ENCODE measurements at regions not wholly inside any gene's neighbourhood (a gene's known extent, or its start where the extent isn't known, plus 50 kb on each side); places are given as distances from the start of the nearest gene placed in this dataset.
"Not testable (repeated sequence)": the region's sequence is repeated elsewhere in the genome, so short reads cannot be mapped to it uniquely, and the experiment has no call there.

DNA sequence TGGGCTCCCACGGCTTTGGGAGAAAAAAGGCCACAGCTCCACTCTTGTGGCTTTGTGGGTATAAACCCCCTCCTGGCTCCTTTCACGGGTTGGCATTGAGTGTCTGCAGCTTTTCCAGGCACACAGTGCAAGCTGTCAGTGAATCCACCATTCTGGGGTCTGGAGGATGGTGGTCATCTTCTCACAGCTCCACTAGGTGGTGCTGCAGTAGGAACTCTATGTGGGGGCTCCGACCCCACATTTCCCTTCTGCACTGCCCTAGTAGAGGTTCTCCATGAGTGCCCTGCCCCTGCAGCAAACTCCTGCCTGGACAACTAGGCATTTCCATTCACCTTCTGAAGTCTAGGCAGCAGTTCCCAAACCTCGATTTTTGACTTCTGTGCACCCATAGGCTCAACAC is 104.5 kb downstream of the ART5 start:
- H4K91ac ChIP-seq (ENCODE audit: low read depth, low read length); H3K18ac ChIP-seq (ENCODE audit: low read length); H3K79me1 ChIP-seq (ENCODE audit: low read length); H2BK5ac ChIP-seq (ENCODE audit: low read depth, low read length, poor library complexity); H3K4me3 ChIP-seq (ENCODE audit: low read depth, low read length); H3K79me2 ChIP-seq (ENCODE audit: control insufficient read depth, insufficient read depth, low read length, poor library complexity); H2BK120ac ChIP-seq (ENCODE audit: insufficient read depth, low read length, poor library complexity); H4K8ac ChIP-seq (ENCODE audit: low read depth, low read length); H3K36me3 ChIP-seq (ENCODE audit: control insufficient read depth in 1 of 2, insufficient read depth in 2 of 2, low read length in 2 of 2); H3K9ac ChIP-seq (ENCODE audit: low read length); H3K4me1 ChIP-seq (ENCODE audit: control insufficient read depth in 1 of 2, insufficient read depth in 2 of 2, low read length in 2 of 2); H3K9me3 ChIP-seq (ENCODE audit: insufficient read depth, low read depth, low read length); H3K27me3 ChIP-seq (ENCODE audit: insufficient read depth, low read length); H3K14ac ChIP-seq (ENCODE audit: low read length); H4K12ac ChIP-seq (ENCODE audit: low read depth, low read length); H3K4ac ChIP-seq (ENCODE audit: low read depth, low read length); H3K4me2 ChIP-seq (ENCODE audit: low read length); H2BK12ac ChIP-seq (ENCODE audit: low read length); H2AK5ac ChIP-seq (ENCODE audit: low read length); H3K27ac ChIP-seq (ENCODE audit: low read depth, low read length); DNase-seq; H2AFZ ChIP-seq (ENCODE audit: insufficient read depth, low read length, poor library complexity); H3K23ac ChIP-seq (ENCODE audit: low read length): not testable (repeated sequence)
- WGBS (ENCODE audit: extremely low coverage, insufficient coverage, insufficient read length), result no CpG with 5 or more reads among the region's 4 CpGs

DNA sequence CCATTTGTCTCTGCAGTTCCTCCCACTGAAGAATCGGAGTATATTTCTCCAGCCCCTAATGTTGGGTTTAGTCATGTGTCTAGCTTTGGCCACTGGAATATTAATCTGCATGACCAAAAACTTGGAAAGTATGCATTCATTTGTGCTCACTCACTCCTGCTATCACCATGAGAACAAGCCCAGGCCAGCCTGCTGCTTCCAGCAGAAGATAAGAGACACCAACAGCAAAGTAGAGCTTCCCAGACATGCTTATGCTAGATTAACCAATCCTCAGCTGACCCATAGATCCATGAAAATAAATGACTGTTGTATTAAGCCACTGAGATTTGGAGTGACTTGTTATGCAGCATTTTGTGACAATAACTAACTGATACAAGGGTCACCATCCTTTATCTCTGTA is 108.8 kb downstream of the ART5 start:
- H3K4me2 ChIP-seq (ENCODE audit: low read length); H3K4ac ChIP-seq (ENCODE audit: low read depth, low read length); H2BK12ac ChIP-seq (ENCODE audit: low read length); H3K18ac ChIP-seq (ENCODE audit: low read length); H2BK120ac ChIP-seq (ENCODE audit: insufficient read depth, low read length, poor library complexity); H3K9ac ChIP-seq (ENCODE audit: low read length); DNase-seq; H2AK5ac ChIP-seq (ENCODE audit: low read length); H3K79me2 ChIP-seq (ENCODE audit: control insufficient read depth, insufficient read depth, low read length, poor library complexity); H3K79me1 ChIP-seq (ENCODE audit: low read length); H2BK5ac ChIP-seq (ENCODE audit: low read depth, low read length, poor library complexity); H3K36me3 ChIP-seq (ENCODE audit: control insufficient read depth in 1 of 2, insufficient read depth in 2 of 2, low read length in 2 of 2); H4K8ac ChIP-seq (ENCODE audit: low read depth, low read length); H3K27ac ChIP-seq (ENCODE audit: low read depth, low read length); H3K23ac ChIP-seq (ENCODE audit: low read length); H3K4me1 ChIP-seq (ENCODE audit: control insufficient read depth in 1 of 2, insufficient read depth in 2 of 2, low read length in 2 of 2); H2AFZ ChIP-seq (ENCODE audit: insufficient read depth, low read length, poor library complexity); H3K4me3 ChIP-seq (ENCODE audit: low read depth, low read length); H4K91ac ChIP-seq (ENCODE audit: low read depth, low read length); H4K12ac ChIP-seq (ENCODE audit: low read depth, low read length); H3K27me3 ChIP-seq (ENCODE audit: insufficient read depth, low read length); H3K14ac ChIP-seq (ENCODE audit: low read length); H3K9me3 ChIP-seq (ENCODE audit: insufficient read depth, low read depth, low read length): not testable (repeated sequence)
- no CpG with 5 or more reads among the region's 1 CpG for WGBS (ENCODE audit: extremely low coverage, insufficient coverage, insufficient read length)

DNA sequence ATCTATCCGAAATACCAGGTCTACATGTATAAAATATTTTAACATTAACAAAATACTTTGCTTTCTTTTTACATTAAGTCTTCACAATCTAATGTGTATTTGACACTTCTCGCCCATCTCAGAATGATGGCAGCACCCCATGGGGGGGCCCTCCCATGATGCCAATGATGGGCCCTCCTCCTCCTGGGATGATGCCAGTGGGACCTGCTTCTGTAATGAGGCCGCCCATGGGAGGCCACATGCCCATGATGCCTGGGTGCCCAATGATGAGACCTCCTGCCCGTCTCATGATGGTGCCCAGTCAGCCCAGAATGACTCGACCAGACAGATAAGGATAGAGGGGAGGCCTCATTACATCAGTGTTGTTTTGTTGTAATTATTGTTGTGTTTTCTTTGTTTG is 110.5 kb downstream of the ART5 start:
- not testable (repeated sequence) for H4K8ac ChIP-seq (ENCODE audit: low read depth, low read length); H2BK120ac ChIP-seq (ENCODE audit: insufficient read depth, low read length, poor library complexity); H3K79me2 ChIP-seq (ENCODE audit: control insufficient read depth, insufficient read depth, low read length, poor library complexity); H3K4me3 ChIP-seq (ENCODE audit: low read depth, low read length); H3K18ac ChIP-seq (ENCODE audit: low read length); H3K27me3 ChIP-seq (ENCODE audit: insufficient read depth, low read length); H3K4me1 ChIP-seq (ENCODE audit: control insufficient read depth in 1 of 2, insufficient read depth in 2 of 2, low read length in 2 of 2); H3K4me2 ChIP-seq (ENCODE audit: low read length); H3K79me1 ChIP-seq (ENCODE audit: low read length); H3K27ac ChIP-seq (ENCODE audit: low read depth, low read length); H2AK5ac ChIP-seq (ENCODE audit: low read length); H3K14ac ChIP-seq (ENCODE audit: low read length); H4K12ac ChIP-seq (ENCODE audit: low read depth, low read length); H2BK5ac ChIP-seq (ENCODE audit: low read depth, low read length, poor library complexity); DNase-seq; H3K9ac ChIP-seq (ENCODE audit: low read length); H2AFZ ChIP-seq (ENCODE audit: insufficient read depth, low read length, poor library complexity); H3K23ac ChIP-seq (ENCODE audit: low read length); H4K91ac ChIP-seq (ENCODE audit: low read depth, low read length); H2BK12ac ChIP-seq (ENCODE audit: low read length); H3K4ac ChIP-seq (ENCODE audit: low read depth, low read length); H3K9me3 ChIP-seq (ENCODE audit: insufficient read depth, low read depth, low read length); H3K36me3 ChIP-seq (ENCODE audit: control insufficient read depth in 1 of 2, insufficient read depth in 2 of 2, low read length in 2 of 2)
- no CpG with 5 or more reads among the region's 5 CpGs for WGBS (ENCODE audit: extremely low coverage, insufficient coverage, insufficient read length)

DNA sequence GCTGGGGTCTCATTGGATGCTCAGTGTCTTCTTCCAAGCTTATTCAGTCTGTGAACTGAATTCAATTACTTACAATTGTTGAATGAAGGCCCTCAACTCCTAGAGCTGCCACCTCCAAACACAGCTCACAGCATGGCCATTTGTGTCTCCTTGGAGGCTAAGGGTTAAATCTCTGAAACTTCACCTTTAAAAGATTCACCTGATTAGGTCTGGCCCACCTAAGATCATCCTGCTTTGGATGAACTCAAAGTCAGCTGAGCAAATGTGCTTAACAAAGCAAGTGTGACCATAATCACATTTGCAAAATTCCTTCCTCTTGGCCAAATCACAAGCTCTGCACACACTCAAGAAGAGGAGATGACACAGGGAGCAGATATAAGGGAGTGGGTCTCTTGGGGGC is 118.2 kb downstream of the ART5 start:
- H3K9me3 ChIP-seq (ENCODE audit: insufficient read depth, low read depth, low read length), result not testable (repeated sequence)

DNA sequence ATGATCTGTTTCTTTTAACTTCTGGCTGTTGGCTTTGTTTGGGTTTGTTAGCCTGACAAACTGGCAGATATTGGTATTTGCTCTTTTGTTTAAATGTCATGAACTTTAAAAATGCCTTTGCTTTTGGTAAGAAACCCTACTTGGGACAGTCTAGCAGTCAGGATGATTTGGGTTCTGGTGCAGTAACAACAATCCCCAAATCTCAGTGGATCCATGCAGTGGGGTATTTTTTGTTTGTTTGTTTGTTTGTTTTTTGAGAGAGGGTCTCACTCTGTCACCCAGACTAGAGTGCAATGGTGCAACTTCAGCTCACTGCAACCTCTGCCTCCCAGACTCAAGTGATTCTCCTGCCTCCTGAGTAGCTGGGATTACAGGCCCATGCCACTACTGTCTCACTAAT is 120.9 kb downstream of the ART5 start:
- H3K18ac ChIP-seq (ENCODE audit: low read length), result not testable (repeated sequence)

More for the DNA sequence above, 118.2 kb downstream of the ART5 start:
- H2BK120ac ChIP-seq (ENCODE audit: insufficient read depth, low read length, poor library complexity); H3K27ac ChIP-seq (ENCODE audit: low read depth, low read length); H3K14ac ChIP-seq (ENCODE audit: low read length); H3K79me2 ChIP-seq (ENCODE audit: control insufficient read depth, insufficient read depth, low read length, poor library complexity); H3K36me3 ChIP-seq (ENCODE audit: control insufficient read depth in 1 of 2, insufficient read depth in 2 of 2, low read length in 2 of 2); H3K9ac ChIP-seq (ENCODE audit: low read length); H3K4me2 ChIP-seq (ENCODE audit: low read length); DNase-seq; H2AFZ ChIP-seq (ENCODE audit: insufficient read depth, low read length, poor library complexity); H2AK5ac ChIP-seq (ENCODE audit: low read length); H3K18ac ChIP-seq (ENCODE audit: low read length); H2BK5ac ChIP-seq (ENCODE audit: low read depth, low read length, poor library complexity); H4K12ac ChIP-seq (ENCODE audit: low read depth, low read length); H2BK12ac ChIP-seq (ENCODE audit: low read length); H4K91ac ChIP-seq (ENCODE audit: low read depth, low read length); H3K4me3 ChIP-seq (ENCODE audit: low read depth, low read length); H4K8ac ChIP-seq (ENCODE audit: low read depth, low read length); H3K27me3 ChIP-seq (ENCODE audit: insufficient read depth, low read length); H3K79me1 ChIP-seq (ENCODE audit: low read length); H3K4ac ChIP-seq (ENCODE audit: low read depth, low read length); H3K23ac ChIP-seq (ENCODE audit: low read length); H3K4me1 ChIP-seq (ENCODE audit: control insufficient read depth in 1 of 2, insufficient read depth in 2 of 2, low read length in 2 of 2): not testable (repeated sequence)

More for the DNA sequence above, 120.9 kb downstream of the ART5 start:
- H4K12ac ChIP-seq (ENCODE audit: low read depth, low read length); DNase-seq; H3K4me2 ChIP-seq (ENCODE audit: low read length); H3K4me3 ChIP-seq (ENCODE audit: low read depth, low read length); H3K36me3 ChIP-seq (ENCODE audit: control insufficient read depth in 1 of 2, insufficient read depth in 2 of 2, low read length in 2 of 2); H4K8ac ChIP-seq (ENCODE audit: low read depth, low read length); H3K27me3 ChIP-seq (ENCODE audit: insufficient read depth, low read length); H3K27ac ChIP-seq (ENCODE audit: low read depth, low read length); H2BK120ac ChIP-seq (ENCODE audit: insufficient read depth, low read length, poor library complexity); H2AK5ac ChIP-seq (ENCODE audit: low read length); H3K14ac ChIP-seq (ENCODE audit: low read length); H3K79me1 ChIP-seq (ENCODE audit: low read length); H4K91ac ChIP-seq (ENCODE audit: low read depth, low read length); H2BK12ac ChIP-seq (ENCODE audit: low read length); H3K4me1 ChIP-seq (ENCODE audit: control insufficient read depth in 1 of 2, insufficient read depth in 2 of 2, low read length in 2 of 2); H3K23ac ChIP-seq (ENCODE audit: low read length); H3K4ac ChIP-seq (ENCODE audit: low read depth, low read length); H2BK5ac ChIP-seq (ENCODE audit: low read depth, low read length, poor library complexity); H3K79me2 ChIP-seq (ENCODE audit: control insufficient read depth, insufficient read depth, low read length, poor library complexity); H2AFZ ChIP-seq (ENCODE audit: insufficient read depth, low read length, poor library complexity); H3K9me3 ChIP-seq (ENCODE audit: insufficient read depth, low read depth, low read length); H3K9ac ChIP-seq (ENCODE audit: low read length): not testable (repeated sequence)

Data from trophoblast cell (in vitro differentiated cells and primary cell).